SK-N-SH (cell line): ENCODE measurements at regions not wholly inside any gene's neighbourhood (a gene's known extent, or its start where the extent isn't known, plus 50 kb on each side); places are given as distances from the start of the nearest gene placed in this dataset.

ENCODE experiments used
- CTCF ChIA-PET: fragments of 300-600, 350-600 bp; formaldehyde crosslinking; extraction: SDS; loops from one replicate; lab custom pipeline; 2021; lab: Yijun Ruan, JAX
- POLR2A ChIA-PET: fragments of 350-600 bp; sonication (Branson Sonifier 250); formaldehyde crosslinking; extraction: SDS; loops from one replicate; lab custom pipeline; 2020; ENCODE audit warnings: antibody characterized with exemption, inconsistent platforms; lab: Yijun Ruan, JAX
- DNase-seq: peaks from one replicate; pipeline ENCODE4 v3.0.0; 2012
- H2AFZ ChIP-seq: fragments of 200-600 bp; sonication (generic); 2 replicates; pipeline ENCODE4 v1.8.1; 2016; ENCODE audit warnings: antibody characterized with exemption, mild to moderate bottlenecking, low read depth
- H3F3A ChIP-seq: fragments of 200-600 bp; sonication (generic); replicated peaks from 2 replicates; pipeline ENCODE3; 2016; ENCODE audit warnings: antibody characterized with exemption, mild to moderate bottlenecking; ENCODE audit not compliant: insufficient read depth
- H3K27ac ChIP-seq, 2 experiments: fragments of 200-500 bp in 1 of 2; fragments of 200-600 bp in 1 of 2; sonication (Bioruptor generic) in 1 of 2; sonication (generic), shearing (Covaris generic) in 1 of 2; 2 replicates each; pipeline versions ENCODE4 v1.5.1 to v1.6.1; 2014 to 2016; ENCODE audit warnings: low read depth in 2 of 2, inconsistent platforms in 1 of 2, low read length in 1 of 2, mild to moderate bottlenecking in 1 of 2, mixed read lengths in 1 of 2
- H3K27me3 ChIP-seq: fragments of 200-600 bp; sonication (generic), shearing (Covaris generic); 2 replicates; pipeline ENCODE4 v1.6.1; 2016; ENCODE audit warnings: mixed run types; ENCODE audit not compliant: insufficient read depth
- H3K36me3 ChIP-seq, 2 experiments: fragments of 200-500 bp in 1 of 2; fragments of 200-600 bp in 1 of 2; sonication (Bioruptor generic) in 1 of 2; sonication (generic) in 1 of 2; replicated peaks in 1 of 2; 2 replicates each; pipeline versions ENCODE3 to v1.5.1; 2014 to 2016; ENCODE audit warnings: low read length in 1 of 2, mild to moderate bottlenecking in 1 of 2; ENCODE audit not compliant: insufficient read depth in 2 of 2, control insufficient read depth in 1 of 2
- H3K4me1 ChIP-seq, 2 experiments: fragments of 200-500 bp in 1 of 2; fragments of 200-600 bp in 1 of 2; sonication (Bioruptor generic) in 1 of 2; sonication (generic), shearing (Covaris generic) in 1 of 2; 2 replicates each; pipeline versions ENCODE4 v1.5.1 to v1.6.1; 2014 to 2016; ENCODE audit warnings: low read depth in 1 of 2, low read length in 1 of 2, mixed run types in 1 of 2; ENCODE audit not compliant: insufficient read depth in 2 of 2, control insufficient read depth in 1 of 2
- H3K4me2 ChIP-seq: fragments of 200-600 bp; sonication (generic), shearing (Covaris generic); 2 replicates; pipeline ENCODE4 v1.6.1; 2017; ENCODE audit warnings: mixed run types
- H3K4me3 ChIP-seq, 2 experiments: fragments of 200-500 bp in 1 of 2; fragments of 200-600 bp in 1 of 2; sonication (Bioruptor generic) in 1 of 2; sonication (generic), shearing (Covaris generic) in 1 of 2; 2 replicates each; pipeline versions ENCODE4 v1.5.1 to v1.8.1; 2014 to 2016; ENCODE audit warnings: low read depth in 2 of 2, inconsistent platforms in 1 of 2, low read length in 1 of 2, mild to moderate bottlenecking in 1 of 2, mixed read lengths in 1 of 2, moderate library complexity in 1 of 2
- H3K79me2 ChIP-seq: fragments of 200-600 bp; sonication (generic); 2 replicates; pipeline ENCODE4 v1.8.1; 2017; ENCODE audit warnings: mild to moderate bottlenecking; ENCODE audit not compliant: insufficient read depth
- H3K9ac ChIP-seq: fragments of 200-600 bp; sonication (generic); 2 replicates; pipeline ENCODE4 v1.6.1; 2017; ENCODE audit warnings: mixed run types
- H3K9me2 ChIP-seq: fragments of 200-600 bp; sonication (generic); 2 replicates; pipeline ENCODE4 v1.6.1; 2017; ENCODE audit warnings: mixed run types
- H3K9me3 ChIP-seq: fragments of 200-600 bp; sonication (generic); 2 replicates; pipeline ENCODE4 v1.6.1; 2017; ENCODE audit warnings: mixed run types, mild to moderate bottlenecking, moderate library complexity
- H4K20me1 ChIP-seq: fragments of 200-600 bp; sonication (generic); 2 replicates; pipeline ENCODE4 v1.6.1; 2017; ENCODE audit warnings: mild to moderate bottlenecking, mixed run types; ENCODE audit not compliant: insufficient read depth
- ELF1 ChIP-seq: IDR thresholded peaks from 2 replicates; pipeline ENCODE4 v1.4.0; 2012
- EZH2phosphoT487 ChIP-seq: fragments of 200-600 bp; sonication (generic); IDR thresholded peaks from 2 replicates; pipeline ENCODE4 v1.6.1; 2017; ENCODE audit warnings: low read depth, mixed run types, mild to moderate bottlenecking, antibody characterized with exemption, moderate library complexity, borderline replicate concordance
- GATA2 ChIP-seq: sonication (generic); formaldehyde crosslinking; IDR thresholded peaks from 2 replicates; pipeline ENCODE4 v1.5.0; 2020; ENCODE audit warnings: mild to moderate bottlenecking, missing genetic modification reagents
- NFIC ChIP-seq: IDR thresholded peaks from 2 replicates; pipeline ENCODE4 v1.4.0; 2012; ENCODE audit warnings: borderline replicate concordance
- NRF1 ChIP-seq: IDR thresholded peaks from 2 replicates; pipeline ENCODE4 v1.6.1; 2012; ENCODE audit warnings: low read depth, mild to moderate bottlenecking, low read length
- REST ChIP-seq: IDR thresholded peaks from 2 replicates; pipeline ENCODE4 v1.6.1; 2012; ENCODE audit warnings: mild to moderate bottlenecking, low read depth, low read length, moderate library complexity
- SMC3 ChIP-seq: IDR thresholded peaks from 2 replicates; pipeline ENCODE4 v1.6.1; 2012; ENCODE audit warnings: low read depth, low read length, improper control_type of control experiment
- WGBS: methylation state at CpG from one replicate; pipeline ENCODE4 v1.1.6; 2017; ENCODE audit warnings: low lambda C conversion rate; 5-methylcytosine and 5-hydroxymethylcytosine counted together

DNA sequence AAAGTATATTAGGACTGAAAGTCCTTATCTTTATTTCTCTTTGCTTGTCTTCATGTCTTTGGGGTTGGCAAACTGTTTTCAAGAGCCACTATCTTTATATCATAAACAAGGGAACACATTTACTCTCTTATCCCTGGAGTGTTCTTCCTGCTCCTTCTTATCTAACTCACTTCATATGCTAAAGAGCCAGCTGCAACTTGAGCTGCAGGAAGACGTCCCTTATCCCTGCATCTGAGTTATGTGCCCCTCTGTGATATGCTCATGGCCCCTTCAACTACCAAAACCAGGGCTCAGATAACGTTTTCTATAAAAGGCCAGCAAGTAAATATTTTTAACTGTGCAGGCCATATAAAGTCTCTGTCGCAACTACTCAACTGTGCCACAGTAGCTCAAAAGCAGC lies 137.0 kb upstream of the CRBN start:
- no peaks in the 10 kb centered on the region for H3K27me3 ChIP-seq
- no peak overlapping the region for H3K4me2 ChIP-seq
- no peak overlapping the region for H3K9ac ChIP-seq
- no peaks in the 10 kb centered on the region for H3K4me1 ChIP-seq
- H3K9me2 ChIP-seq: no peaks in the 10 kb centered on the region
- WGBS: 0% methylated on average over 3 of the region's 3 CpGs
- no peak overlapping the region for H2AFZ ChIP-seq
- TF ChIP-seq GATA2 (CRISPR knock-in tag) (no peak), ELF1 (no peak)
- no peak overlapping the region for H3K27ac ChIP-seq
- H3K4me3 ChIP-seq: no peak overlapping the region
- no peaks in the 10 kb centered on the region for H3K36me3 ChIP-seq
- DNase-seq: no peak
- H3K79me2 ChIP-seq: no peaks in the 10 kb centered on the region
- H3F3A ChIP-seq: no peaks in the 10 kb centered on the region
- no peaks in the 10 kb centered on the region for H3K9me3 ChIP-seq
- CTCF ChIA-PET: no interaction called here
- POLR2A ChIA-PET: no interaction called here
- no peaks in the 10 kb centered on the region for H4K20me1 ChIP-seq

DNA sequence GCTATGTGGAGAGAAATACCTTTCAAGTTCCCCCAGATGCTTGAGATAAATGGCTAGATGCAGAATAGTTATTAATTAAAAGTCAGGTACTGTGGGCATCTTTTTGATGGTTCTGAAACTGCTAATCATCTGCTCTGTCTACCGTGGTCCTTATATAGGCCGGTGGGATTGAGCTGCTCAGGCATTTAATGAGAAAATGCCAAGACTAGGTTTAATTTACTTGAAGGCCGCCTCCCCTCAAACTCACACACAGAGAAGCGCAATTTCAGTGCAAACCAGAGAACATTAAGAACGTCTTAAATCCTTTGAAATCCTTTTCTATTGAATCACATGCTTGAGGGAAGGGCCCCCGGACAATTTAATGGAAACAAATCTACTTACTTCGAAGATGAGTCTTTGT lies 136.4 kb upstream of the CRBN start:
- H3K27me3 ChIP-seq: no peaks in the 10 kb centered on the region
- H3K9me3 ChIP-seq: no peaks in the 10 kb centered on the region
- H3K4me3 ChIP-seq: no peak overlapping the region
- H3K36me3 ChIP-seq: no peaks in the 10 kb centered on the region
- 3% methylated on average over 7 of the region's 7 CpGs for WGBS
- no peak overlapping the region for H2AFZ ChIP-seq
- H3K9ac ChIP-seq: no peak overlapping the region
- no peak overlapping the region for H3K4me2 ChIP-seq
- H3K4me1 ChIP-seq: no peaks in the 10 kb centered on the region
- H3F3A ChIP-seq: no peaks in the 10 kb centered on the region
- no peak overlapping the region for H3K27ac ChIP-seq
- DNase-seq: no peak
- ChIA-PET POLR2A (no interaction called here), CTCF (no interaction called here)
- H3K79me2 ChIP-seq: no peaks in the 10 kb centered on the region
- H3K9me2 ChIP-seq: no peaks in the 10 kb centered on the region
- TF ChIP-seq ELF1 (no peak), NRF1 (no peak), SMC3 (no peak), EZH2phosphoT487 (no peak)
- H4K20me1 ChIP-seq: no peaks in the 10 kb centered on the region

- CTCF ChIA-PET: no interaction called here
- H2AFZ ChIP-seq: no peak overlapping the region
- DNase-seq: no peak
- H3K27me3 ChIP-seq: no peaks in the 10 kb centered on the region
- no peaks in the 10 kb centered on the region for H3K4me1 ChIP-seq
- no peak overlapping the region for H3K4me2 ChIP-seq
- no peak overlapping the region for H3K9ac ChIP-seq
- whole genome bisulfite sequencing: 11% methylated on average over 3 of the region's 3 CpGs
- no peak for TF ChIP-seq NFIC
- TF ChIP-seq ELF1: no peak
- TF ChIP-seq REST: no peak
- no peaks in the 10 kb centered on the region for H3K9me3 ChIP-seq
- no peaks in the 10 kb centered on the region for H4K20me1 ChIP-seq
- POLR2A ChIA-PET: no interaction called here
- no peak overlapping the region for H3K27ac ChIP-seq
- no peaks in the 10 kb centered on the region for H3K9me2 ChIP-seq
- no peaks in the 10 kb centered on the region for H3K36me3 ChIP-seq
- no peaks in the 10 kb centered on the region for H3K79me2 ChIP-seq
- no peak overlapping the region for H3K4me3 ChIP-seq
- H3F3A ChIP-seq: no peaks in the 10 kb centered on the region
These were observed 130.4 kb upstream of the CRBN start for GRCh38 chr3:3309887-3310286.
